Lower leg skin (tissue), 3 donors: ENCODE measurements at regions not wholly inside any gene's neighbourhood (a gene's known extent, or its start where the extent isn't known, plus 50 kb on each side); places are given as distances from the start of the nearest gene placed in this dataset.

Experiments
- CTCF ChIP-seq, 3 donors: fragments of 450-650 bp; IDR thresholded peaks; one replicate each; pipeline ENCODE4 v1.5.1; 2016; ENCODE audit warnings: antibody characterized with exemption in 3 of 3, mild to moderate bottlenecking in 3 of 3, moderate library complexity in 2 of 3
- POLR2A ChIP-seq, 2 donors: fragments of 450-650 bp; IDR thresholded peaks; one replicate each; pipeline ENCODE4 v1.6.1; 2016 to 2017; ENCODE audit warnings: antibody characterized with exemption in 2 of 2, mild to moderate bottlenecking in 1 of 2, moderate library complexity in 1 of 2

- TF ChIP-seq POLR2A (IDR thresholded peaks at IDR 0.05) = no peak
- no peak for TF ChIP-seq CTCF (IDR thresholded peaks at IDR 0.05)
Observed at GRCh38 chr10:8288600-8288999, 234.1 kb downstream of the GATA3 start.
